ENCODE measurements at regions not wholly inside any gene's neighbourhood (a gene's known extent, or its start where the extent isn't known, plus 50 kb on each side); places are given as distances from the start of the nearest gene placed in this dataset.

- DNase-seq (ENCODE audit: low read depth) = no peak
- TF ChIP-seq, protein P1, sequence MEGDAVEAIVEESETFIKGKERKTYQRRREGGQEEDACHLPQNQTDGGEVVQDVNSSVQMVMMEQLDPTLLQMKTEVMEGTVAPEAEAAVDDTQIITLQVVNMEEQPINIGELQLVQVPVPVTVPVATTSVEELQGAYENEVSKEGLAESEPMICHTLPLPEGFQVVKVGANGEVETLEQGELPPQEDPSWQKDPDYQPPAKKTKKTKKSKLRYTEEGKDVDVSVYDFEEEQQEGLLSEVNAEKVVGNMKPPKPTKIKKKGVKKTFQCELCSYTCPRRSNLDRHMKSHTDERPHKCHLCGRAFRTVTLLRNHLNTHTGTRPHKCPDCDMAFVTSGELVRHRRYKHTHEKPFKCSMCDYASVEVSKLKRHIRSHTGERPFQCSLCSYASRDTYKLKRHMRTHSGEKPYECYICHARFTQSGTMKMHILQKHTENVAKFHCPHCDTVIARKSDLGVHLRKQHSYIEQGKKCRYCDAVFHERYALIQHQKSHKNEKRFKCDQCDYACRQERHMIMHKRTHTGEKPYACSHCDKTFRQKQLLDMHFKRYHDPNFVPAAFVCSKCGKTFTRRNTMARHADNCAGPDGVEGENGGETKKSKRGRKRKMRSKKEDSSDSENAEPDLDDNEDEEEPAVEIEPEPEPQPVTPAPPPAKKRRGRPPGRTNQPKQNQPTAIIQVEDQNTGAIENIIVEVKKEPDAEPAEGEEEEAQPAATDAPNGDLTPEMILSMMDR (IDR thresholded peaks at IDR 0.05; ENCODE audit: insufficient read depth, low read depth, low read length) = no peak
- no peak overlapping the region for H3K4me3 ChIP-seq (ENCODE audit: low read depth, low read length)
Measured at GRCh38 chr15:97868981-97869380, 91.5 kb upstream of the ARRDC4 start.

- TF ChIP-seq, protein P1 (IDR thresholded peaks at IDR 0.05; ENCODE audit: insufficient read depth, low read depth, low read length) = no peak
- no peak overlapping the region for H3K4me3 ChIP-seq (ENCODE audit: low read depth, low read length)
- DNase-seq (ENCODE audit: low read depth) = no peak
Measured at GRCh38 chr15:97870771-97871170, 89.7 kb upstream of the ARRDC4 start.

DNA sequence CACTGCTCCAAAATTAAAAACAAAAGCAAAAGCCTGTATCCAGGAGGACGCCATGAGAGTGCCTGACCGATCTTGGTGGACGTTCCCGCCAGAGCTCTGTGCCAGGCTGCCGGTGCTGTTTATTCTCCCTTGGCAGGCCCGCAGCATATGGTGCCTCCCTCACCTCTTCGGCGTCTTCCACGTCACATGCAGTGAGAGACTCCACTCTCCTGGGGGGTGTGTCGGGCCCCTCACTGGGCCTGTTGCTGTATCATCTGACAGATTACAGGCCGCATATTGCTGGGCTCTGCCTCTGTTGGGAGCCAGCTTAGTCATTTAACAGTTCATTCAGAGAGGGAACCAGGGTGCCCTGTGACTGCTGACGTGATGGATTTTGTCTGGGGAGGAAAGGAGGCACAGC is 86.4 kb upstream of the ARRDC4 start:
- no peak for DNase-seq (ENCODE audit: low read depth)
- no peak overlapping the region for H3K4me3 ChIP-seq (ENCODE audit: low read depth, low read length)
- TF ChIP-seq, protein P1 (IDR thresholded peaks at IDR 0.05; ENCODE audit: insufficient read depth, low read depth, low read length) = no peak

GRCh38 chr15:97875025-97875512 is 85.4 kb upstream of the ARRDC4 start:
- H3K4me3 ChIP-seq (ENCODE audit: low read depth, low read length) = peak overlapping the region; percentile 23
- TF ChIP-seq, protein P1 (IDR thresholded peaks at IDR 0.05; ENCODE audit: insufficient read depth, low read depth, low read length) = no peak

DNA sequence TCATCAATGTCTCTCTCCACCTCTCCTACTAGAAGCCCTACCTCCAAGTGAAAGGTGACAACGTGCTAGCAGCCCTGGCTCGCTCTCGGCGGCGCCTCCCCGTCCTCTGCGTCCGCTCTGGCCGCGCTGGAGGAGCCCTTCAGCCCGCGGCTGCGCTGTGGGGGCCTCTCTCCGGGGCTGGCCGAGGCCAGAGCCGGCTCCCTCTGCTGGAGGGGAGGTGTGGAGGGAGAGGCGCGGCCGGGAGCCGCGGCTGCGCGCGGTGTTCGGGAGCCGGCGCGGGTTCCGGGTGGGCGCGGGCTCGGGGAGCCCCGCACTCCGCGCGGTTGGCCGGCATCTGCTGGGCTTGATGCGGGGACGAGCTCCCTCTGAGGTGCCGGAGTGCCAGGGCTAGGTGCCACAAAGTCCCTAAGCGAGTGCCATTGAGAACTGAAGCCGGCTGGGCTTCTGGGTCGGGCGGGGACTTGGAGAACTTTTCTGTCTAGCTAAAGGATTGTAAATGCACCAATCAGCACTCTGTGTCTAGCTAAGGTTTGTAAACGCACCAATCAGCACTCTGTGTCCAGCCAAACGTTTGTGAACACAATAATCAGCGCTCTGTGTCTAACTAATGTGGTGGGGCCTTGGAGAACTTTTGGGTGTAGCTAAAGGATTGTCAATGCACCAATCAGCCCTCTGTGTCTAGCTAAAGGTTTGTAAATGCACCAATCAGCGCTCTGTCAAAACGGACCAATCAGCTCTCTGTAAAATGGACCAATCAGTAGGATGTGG is 84.8 kb upstream of the ARRDC4 start:
- TF ChIP-seq, protein P1 (IDR thresholded peaks at IDR 0.05; ENCODE audit: insufficient read depth, low read depth, low read length) = no peak
- DNase-seq (ENCODE audit: low read depth) = no peak
- H3K4me3 ChIP-seq (ENCODE audit: low read depth, low read length) = peak overlapping the region; percentile 23

More at GRCh38 chr15:97875025-97875512, 85.4 kb upstream of the ARRDC4 start:
- DNase-seq (ENCODE audit: low read depth) = no peak

GRCh38 chr15:97876281-97876675 is 84.2 kb upstream of the ARRDC4 start:
- TF ChIP-seq, protein P1 (IDR thresholded peaks at IDR 0.05; ENCODE audit: insufficient read depth, low read depth, low read length) = no peak
- DNase-seq (ENCODE audit: low read depth) = no peak
- H3K4me3 ChIP-seq (ENCODE audit: low read depth, low read length) = no peak overlapping the region

Measured in fibroblast of villous mesenchyme (primary cell).